ENCODE measurements at regions not wholly inside any gene's neighbourhood (a gene's known extent, or its start where the extent isn't known, plus 50 kb on each side); places are given as distances from the start of the nearest gene placed in this dataset.

- H2AK9ac ChIP-seq (replicated peaks; ENCODE audit: low read depth, low read length, poor library complexity) = no peak overlapping the region
- H4K91ac ChIP-seq (ENCODE audit: insufficient read depth, low read depth, low read length) = no peak overlapping the region
- POLR2A ChIA-PET (ENCODE audit: unreplicated experiment) = no interaction called here
- no peak for DNase-seq
- H4K8ac ChIP-seq (ENCODE audit: low read depth in 2 of 2, low read length in 2 of 2) = no peak overlapping the region
- H2BK120ac ChIP-seq (ENCODE audit: low read depth, low read length) = no peak overlapping the region
- no peak overlapping the region for H2BK20ac ChIP-seq (ENCODE audit: low read depth, low read length)
- H3K36me3 ChIP-seq (ENCODE audit: control insufficient read depth, insufficient read depth, low read length) = no peaks in the 10 kb centered on the region
- intact Hi-C loops (cut with micrococcal nuclease) = no loop called here
- no peaks in the 10 kb centered on the region for H3K9me3 ChIP-seq (ENCODE audit: control insufficient read depth, insufficient read depth, low read length)
- no peaks in the 10 kb centered on the region for H3K79me1 ChIP-seq (ENCODE audit: low read depth in 1 of 2, low read length in 2 of 2)
- H3K18ac ChIP-seq (ENCODE audit: low read depth, low read length) = no peak overlapping the region
- CTCF ChIA-PET = no interaction called here
- dilution Hi-C loops (cut with HindIII; ENCODE audit: low sequenced_read_pairs, unreplicated experiment) = no loop called here
- no TSS peak for BruUV-seq (replicated peaks)
- WGBS, 2 experiments (ENCODE audit: extremely low coverage in 2 of 2, insufficient read length in 1 of 2) = 76% methylated on average over 2 of the region's 3 CpGs; no CpG with 5 or more reads in 1 of the 2 experiments
- H3K56ac ChIP-seq (ENCODE audit: extremely low read depth, insufficient read depth, low read length) = no peak overlapping the region
- no peak overlapping the region for H3K4me3 ChIP-seq (ENCODE audit: insufficient read depth, low read depth, low read length)
- no peak overlapping the region for H3K4ac ChIP-seq (ENCODE audit: low read depth, low read length)
- H2BK15ac ChIP-seq (ENCODE audit: low read depth, low read length) = no peak overlapping the region
- no peak overlapping the region for H2AK5ac ChIP-seq (ENCODE audit: low read depth, low read length)
- no peaks in the 10 kb centered on the region for H4K20me1 ChIP-seq (ENCODE audit: insufficient read depth, low read length)
- no peak overlapping the region for H3K23ac ChIP-seq (ENCODE audit: low read depth, low read length)
- no peak overlapping the region for H2BK5ac ChIP-seq (ENCODE audit: low read depth, low read length, poor library complexity, severe bottlenecking)
- no peak overlapping the region for H4K5ac ChIP-seq (ENCODE audit: low read depth, low read length)
- no peaks in the 10 kb centered on the region for H3K27me3 ChIP-seq (ENCODE audit: control insufficient read depth, insufficient read depth, low read length)
- no peak overlapping the region for H3K14ac ChIP-seq (replicated peaks; ENCODE audit: low read depth, low read length)
- H3K9me1 ChIP-seq (ENCODE audit: insufficient read depth, low read length) = no peaks in the 10 kb centered on the region
- in situ Hi-C loops (cut with MboI; ENCODE audit: low sequenced_read_pairs) = no loop called here
- TF ChIP-seq MAFK (IDR thresholded peaks at IDR 0.05; ENCODE audit: low read depth, low read length) (no peak), CHD1 (IDR thresholded peaks at IDR 0.05; ENCODE audit: low read depth, low read length) (no peak), NFE2L2 (IDR thresholded peaks at IDR 0.05; ENCODE audit: low read depth, low read length) (no peak), CEBPB (IDR thresholded peaks at IDR 0.05; ENCODE audit: low read depth, low read length) (no peak)
- H2AFZ ChIP-seq (replicated peaks; ENCODE audit: low read length, poor library complexity) = no peak overlapping the region
- ATAC-seq (ENCODE audit: low read depth) = no peak
- no peak overlapping the region for H3K9ac ChIP-seq (ENCODE audit: low read depth, low read length)
- no peak overlapping the region for H3K4me2 ChIP-seq (ENCODE audit: low read depth, low read length)
- H3K4me1 ChIP-seq (ENCODE audit: control insufficient read depth, insufficient read depth, low read length) = no peaks in the 10 kb centered on the region
- H3K27ac ChIP-seq (ENCODE audit: insufficient read depth, low read length) = no peak overlapping the region
Measured at GRCh38 chr13:105788530-105788929, 746.9 kb downstream of the EFNB2 start.

Measured in IMR-90 (cell line).